Colon (tissue), 2 donors: ENCODE measurements at regions not wholly inside any gene's neighbourhood (a gene's known extent, or its start where the extent isn't known, plus 50 kb on each side); places are given as distances from the start of the nearest gene placed in this dataset.

Experiments
- FAIRE-seq: peaks from 2 replicates; lab custom pipeline; 2012; peaks lifted over from hg19 to GRCh38; lab: Jason Lieb, UNC
- donor health status: control.
- donor health status: control.

DNA sequence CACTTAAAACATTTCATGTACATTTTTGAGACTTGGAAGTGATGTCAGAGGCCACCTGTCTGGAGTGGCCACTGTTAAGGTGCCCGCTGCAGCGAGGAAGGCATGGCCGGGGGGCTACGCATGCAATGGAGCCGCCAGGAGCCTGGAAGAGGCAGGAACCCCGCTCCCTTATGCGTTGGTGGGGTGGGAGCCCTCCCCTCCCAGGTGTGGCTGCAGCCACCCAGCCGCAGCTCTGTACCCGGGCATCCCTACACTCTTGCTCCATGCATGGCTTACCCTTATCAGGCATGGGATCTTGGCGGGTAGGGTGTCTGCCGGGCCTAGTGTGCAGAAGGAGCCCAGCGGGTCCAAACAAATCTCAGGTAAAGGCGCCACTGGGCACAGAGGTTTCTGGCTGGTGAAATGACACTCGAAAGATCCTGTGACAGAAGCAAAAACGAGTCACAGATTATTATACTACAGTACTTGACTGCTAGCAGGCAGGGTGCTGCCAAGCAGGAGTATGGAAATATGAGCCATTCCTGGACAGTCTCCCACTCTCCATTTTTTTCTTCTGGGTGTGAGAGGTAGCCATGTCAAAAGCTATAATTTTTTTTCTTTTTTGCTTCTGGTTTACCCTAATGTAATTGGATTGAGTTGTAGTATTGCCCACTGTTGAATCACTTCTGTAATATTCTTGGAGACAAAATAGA lies 1606.3 kb upstream of the MIR17HG start:
- no peak for FAIRE-seq

DNA sequence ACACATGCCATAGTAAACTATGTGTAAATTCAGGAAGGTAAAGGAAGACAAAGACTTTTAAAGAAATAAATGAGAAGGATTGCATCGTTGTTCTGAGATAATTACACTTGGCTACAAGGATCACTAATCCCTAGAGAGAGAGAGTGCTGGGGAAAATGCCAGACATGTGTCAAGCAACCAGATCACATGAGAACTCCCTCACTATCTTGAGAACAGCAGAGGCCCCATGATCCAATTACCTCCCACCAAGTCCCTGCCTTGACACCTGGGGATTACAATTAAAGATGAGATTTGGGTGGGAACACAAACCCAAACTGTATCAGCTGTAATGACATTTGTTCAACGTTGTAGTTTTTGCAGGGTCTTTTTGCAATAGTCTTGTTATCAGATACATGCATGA lies 1600.9 kb upstream of the MIR17HG start:
- no peak for FAIRE-seq

DNA sequence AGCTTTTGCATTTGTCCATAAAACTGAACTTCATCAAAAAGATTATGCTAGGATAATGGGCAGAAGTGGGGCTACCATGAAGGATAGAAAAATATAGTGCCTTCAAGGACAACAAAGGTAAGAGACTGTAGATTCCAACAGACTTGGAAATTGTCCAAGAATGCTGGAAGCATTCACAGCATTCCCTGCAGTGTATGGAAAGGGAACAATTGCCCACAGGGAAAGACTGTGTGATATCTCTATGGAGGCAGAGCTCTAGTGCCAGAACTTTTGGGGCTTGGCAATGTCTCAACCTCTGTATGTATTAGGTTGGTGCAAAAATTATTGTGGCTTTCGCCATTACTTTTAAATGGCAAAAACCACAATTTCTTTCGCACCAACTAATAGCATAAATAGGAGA lies 1598.8 kb upstream of the MIR17HG start:
- no peak for FAIRE-seq

DNA sequence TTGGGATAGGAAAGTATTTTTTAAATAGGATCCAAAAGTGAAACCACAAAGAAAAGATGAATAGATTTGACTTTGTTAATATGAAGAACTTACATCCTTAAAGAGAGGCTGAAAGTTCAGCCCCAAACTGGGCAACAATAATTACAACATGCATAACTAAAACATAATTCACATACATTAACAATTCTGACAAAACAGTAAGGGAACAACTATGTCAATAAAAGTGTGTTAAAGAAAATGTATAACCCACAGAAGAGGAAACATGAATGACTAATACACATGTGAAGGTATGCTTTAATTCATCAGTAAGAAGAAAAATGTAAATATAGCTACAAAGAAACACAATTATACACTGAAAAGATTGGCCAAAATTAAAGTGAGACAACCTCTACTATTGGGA lies 1597.6 kb upstream of the MIR17HG start:
- FAIRE-seq: no peak

DNA sequence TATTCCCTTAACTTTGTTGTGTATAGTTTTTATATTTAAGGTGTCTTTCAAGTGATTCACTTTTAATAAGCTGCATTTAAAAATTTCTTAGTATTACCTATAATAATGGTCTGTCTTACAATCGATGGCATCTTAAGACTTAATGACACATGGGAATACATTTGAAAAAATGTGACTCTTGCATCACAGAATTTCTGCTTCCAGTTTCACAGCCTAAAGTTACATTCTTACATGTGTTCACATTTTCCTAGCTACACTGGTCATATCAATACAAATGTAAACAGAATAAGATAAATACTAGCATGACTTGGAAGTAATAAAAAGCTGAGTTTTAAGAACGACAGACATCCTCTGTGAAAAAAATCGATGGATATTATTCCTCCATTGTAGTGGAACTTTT lies 1597.1 kb upstream of the MIR17HG start:
- FAIRE-seq: no peak

DNA sequence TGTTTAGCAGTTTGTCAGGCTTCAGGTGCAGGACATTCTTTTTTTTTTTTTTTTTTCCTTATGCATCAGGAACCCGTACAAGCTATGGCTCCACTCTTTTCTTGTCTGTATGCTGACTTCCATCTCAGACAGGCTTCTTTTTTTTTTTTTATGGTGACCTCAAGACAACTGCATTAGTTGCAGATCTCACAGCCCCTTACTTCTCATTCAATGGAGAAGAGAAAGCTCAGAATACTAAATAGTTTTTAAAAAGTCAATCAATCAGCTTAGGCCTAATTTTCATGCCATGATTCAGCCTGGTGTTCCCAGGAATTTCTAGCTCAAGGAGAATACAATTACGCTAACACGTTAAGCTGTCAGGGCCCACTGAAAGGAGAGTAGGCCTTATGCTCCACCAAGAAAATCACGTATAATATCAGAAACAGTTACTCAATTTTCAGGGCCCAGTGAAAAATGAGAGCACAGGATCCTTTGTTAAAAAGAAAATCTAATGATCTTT lies 1596.0 kb upstream of the MIR17HG start:
- FAIRE-seq: no peak

DNA sequence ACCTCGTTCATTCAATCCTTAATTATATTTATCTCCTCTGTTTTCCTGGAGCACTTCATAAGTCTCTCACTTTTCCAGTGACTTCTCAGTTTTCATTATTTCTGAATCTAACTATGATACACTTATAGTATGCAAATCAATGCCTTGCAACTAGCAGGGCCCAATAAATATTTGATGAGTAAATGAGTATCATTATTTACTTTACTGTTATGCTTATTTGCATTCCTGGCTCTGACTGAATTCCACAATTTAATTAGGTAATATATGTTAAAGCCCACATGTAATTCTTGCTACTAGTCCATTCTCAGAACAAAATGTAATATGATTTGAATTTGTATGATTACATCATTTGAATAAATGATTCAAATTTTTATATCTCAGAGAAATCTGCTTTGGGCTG lies 1595.1 kb upstream of the MIR17HG start:
- FAIRE-seq: no peak

DNA sequence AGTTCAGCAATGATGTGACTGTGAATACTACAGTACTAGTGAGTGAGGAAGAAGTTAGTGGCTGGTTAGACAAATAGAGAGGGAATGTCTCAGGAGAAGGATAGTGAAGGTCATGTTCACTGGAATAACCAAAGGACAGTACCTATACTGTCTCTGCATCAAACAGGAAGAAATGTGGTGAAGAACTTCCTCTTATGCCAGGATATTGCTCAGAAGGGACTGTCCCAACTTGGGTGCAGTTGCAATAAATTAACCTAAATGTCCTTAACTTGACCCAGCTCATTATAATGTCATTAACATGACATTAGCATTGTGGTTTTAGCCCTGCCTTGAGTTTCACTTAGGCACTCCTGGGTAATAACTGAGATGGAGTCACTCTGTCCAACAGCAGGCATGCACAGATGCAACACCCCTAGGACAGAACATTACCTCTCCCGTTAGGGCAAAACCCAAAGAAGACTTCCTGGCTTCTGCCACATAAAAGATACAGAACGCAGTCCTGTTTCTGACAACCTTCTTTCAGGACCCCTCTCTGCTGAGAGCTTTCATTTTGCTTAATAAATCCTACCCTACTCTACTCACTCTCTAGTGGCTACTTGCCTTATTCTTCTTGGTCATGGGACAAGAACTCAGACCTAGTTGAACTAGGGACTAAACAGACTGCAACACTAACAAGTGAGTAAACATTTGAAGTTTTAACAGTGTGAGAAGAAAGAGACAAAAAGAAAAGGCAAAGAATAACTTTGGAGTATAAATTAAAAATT lies 1591.6 kb upstream of the MIR17HG start:
- no peak for FAIRE-seq

DNA sequence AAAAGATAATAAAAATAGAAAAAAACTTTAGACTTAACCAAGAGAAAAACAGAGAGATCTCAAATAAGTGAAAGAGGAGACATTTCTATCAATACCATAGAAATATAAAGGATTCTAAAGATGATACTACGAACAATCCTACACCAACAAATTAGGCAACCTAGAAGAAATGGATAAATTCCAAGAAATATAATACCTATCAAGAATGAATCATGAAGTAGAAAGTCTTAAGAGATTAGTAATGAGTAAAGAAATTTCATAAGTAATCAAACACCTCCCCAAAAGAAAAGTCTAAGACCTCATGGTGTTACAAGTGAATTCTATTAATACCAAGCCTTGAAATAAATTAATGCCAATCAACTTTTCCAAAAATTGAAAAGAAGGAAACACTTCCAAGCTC lies 1584.5 kb upstream of the MIR17HG start:
- FAIRE-seq: no peak

DNA sequence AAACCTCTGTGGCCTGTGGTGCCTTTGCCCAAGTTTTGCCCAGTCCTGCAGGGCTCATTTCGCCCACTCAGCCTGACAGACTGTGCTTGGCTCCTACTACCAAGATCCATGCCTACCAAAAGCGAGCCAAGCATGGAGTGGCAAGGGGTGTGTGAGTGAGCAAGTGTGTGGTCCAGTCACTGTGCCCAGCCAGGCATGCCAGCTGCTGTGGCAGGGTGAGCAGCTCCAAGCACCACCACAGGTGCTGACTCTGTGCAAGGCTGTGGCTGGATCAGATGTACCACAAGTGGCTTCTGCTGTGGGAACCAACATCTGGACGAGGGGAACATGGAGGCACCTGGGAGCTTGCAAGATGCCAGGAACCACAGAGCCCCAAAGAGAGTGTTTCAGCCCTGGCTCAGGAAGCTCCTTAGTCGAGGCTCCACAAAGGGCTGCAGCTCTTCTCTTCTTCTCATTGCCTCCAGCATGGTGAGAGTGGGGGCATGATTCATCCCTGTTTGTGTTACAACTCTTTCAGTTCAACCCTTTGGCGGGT lies 1564.2 kb upstream of the MIR17HG start:
- FAIRE-seq: no peak

DNA sequence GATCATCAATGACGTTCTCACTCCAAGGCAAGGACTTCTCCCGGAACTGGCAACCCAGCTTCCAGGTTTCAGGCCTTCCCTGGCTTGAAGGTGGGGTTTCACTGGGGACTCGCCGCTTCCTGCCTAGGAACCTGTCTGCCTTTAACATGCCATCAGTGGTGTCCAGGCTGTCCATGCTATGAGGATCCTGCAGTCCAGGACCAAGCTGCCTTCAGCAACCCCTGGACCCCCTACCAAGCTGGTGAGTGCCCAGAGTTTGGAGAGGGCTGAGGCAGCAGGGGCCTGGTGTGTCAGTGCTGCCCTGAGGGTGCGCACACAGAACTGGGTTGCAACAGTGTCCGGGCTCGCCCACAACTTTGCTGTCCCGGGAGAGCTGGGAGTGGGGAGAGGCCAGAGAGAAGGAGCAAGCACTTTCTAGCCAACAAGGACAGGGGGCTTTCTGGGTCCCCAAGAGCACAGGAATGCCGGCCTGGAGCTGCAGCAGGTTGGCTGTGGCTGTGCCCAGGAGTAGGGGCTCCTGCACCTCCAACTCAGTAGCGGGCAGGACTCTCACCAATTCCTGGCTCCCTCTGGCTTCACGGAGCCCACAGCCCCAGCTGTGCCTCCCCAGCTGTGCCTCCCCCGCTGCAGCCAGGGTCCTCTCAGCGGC lies 1563.2 kb upstream of the MIR17HG start:
- FAIRE-seq: no peak

DNA sequence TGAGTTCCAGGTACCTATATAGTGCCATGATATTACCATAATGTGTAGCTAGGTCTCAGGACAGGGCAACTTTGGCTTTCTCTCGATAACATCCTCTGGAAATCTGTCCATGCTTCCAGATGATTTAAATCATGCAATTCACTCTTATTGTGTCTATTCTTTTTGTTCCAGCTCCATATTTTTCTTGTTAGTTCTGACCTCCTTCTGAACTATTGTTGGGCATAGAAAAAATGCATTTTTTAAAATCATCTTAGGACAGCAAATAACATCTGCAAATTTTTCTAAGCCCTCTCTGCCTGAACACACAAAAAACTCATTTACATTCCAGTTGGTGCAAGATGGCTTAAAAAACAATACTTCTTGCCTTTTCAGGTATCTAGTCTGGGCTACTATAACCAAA lies 1561.0 kb upstream of the MIR17HG start:
- FAIRE-seq: no peak

DNA sequence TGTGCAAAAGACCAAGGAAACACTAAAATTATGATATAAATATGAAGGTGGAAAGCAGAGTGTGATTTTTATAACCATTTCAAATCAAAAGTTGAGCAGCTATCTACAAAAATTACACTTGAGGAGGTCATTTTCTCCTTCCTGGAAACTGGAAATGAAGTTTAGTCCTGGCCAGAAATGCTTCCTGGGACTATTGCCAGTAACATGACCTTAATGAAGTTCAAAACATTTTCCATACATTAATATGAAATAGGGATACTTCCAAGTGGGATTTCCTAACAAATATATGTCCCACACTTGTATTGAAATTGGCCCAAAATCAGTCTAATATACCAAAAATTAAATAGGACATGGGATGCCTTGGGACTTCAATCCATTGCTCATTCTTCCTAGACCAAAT lies 1556.8 kb upstream of the MIR17HG start:
- FAIRE-seq: no peak

DNA sequence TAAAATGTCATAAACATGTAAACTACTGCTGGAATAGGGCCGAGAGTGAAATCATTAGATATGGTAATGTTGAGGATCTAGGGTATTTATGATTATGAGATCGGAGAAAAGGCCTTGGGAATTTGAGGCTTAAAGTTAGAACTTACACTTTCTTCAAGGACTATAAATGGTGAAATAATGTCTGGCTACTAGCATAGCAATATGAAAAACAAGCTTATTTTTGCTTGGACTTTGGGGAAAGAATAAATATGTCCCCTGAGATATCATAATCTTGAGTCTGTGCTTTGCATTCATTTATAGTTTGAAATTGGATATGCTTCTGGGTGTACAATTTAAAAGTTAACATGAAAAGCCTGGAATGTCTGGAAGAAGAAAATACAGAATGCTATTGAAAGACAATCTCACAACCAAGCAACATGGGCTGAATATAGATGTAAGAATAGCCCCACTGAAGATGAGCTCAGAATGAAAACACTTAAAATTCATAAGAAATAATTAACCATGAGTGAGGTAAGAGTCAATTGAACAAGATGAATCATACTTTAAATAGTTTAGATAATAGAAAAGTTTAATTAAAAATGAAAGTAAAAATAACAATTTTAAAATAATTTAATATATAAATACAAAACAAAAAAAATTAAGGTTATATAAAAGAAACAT lies 1555.4 kb upstream of the MIR17HG start:
- no peak for FAIRE-seq

DNA sequence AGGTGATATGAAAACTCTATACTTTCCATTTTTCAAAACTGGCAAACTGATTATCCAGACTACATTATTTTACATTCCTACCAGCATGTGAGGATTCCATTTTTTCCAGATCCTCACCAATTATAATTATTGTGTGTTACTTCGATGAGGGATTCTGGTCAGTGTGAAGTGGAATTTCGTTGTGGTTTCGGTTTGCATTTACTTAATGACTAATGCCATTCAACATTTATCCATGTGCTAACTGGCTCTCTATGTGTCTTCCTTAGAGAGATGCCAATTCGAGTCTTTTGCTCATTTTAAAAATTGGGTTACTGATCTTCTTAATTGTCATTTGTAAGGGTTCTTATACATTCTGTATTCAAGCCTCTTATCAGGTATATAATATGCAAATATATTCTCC lies 1551.3 kb upstream of the MIR17HG start:
- FAIRE-seq: no peak

DNA sequence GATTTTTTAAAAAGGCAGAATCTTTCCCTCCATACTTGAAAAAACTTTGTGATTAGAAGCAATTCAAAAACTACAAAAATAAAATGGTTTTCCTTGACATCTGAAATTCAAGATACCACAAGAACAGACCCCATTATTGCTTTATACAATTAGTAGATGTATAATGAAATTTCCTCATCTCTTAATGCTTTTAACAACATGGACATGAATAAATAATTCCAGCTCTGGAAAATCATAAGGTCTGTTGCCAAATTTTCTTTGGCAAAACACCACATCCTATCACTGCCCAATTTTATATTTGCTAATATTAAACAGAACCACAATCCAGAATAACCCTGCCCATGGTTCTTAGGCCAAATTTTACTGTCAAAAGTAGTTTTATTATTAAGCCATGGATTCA lies 1543.6 kb upstream of the MIR17HG start:
- FAIRE-seq: no peak

DNA sequence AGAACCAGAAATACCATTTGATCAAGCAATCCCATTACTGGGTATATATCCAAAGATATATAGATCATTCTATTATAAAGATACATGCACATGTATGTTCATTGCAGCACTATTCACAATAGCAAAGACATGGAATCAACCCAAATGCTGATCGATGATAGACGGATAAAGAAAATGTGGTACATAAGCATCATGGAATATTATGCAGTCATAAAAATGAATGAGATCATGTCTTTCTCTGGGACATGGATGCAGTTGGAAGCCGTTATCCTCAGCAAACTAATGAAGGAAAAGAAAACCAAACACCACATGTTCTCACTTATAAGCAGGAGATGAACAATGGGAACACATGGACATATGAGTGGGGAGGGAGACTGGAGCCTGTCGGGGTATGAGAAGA lies 1540.9 kb upstream of the MIR17HG start:
- FAIRE-seq: no peak

DNA sequence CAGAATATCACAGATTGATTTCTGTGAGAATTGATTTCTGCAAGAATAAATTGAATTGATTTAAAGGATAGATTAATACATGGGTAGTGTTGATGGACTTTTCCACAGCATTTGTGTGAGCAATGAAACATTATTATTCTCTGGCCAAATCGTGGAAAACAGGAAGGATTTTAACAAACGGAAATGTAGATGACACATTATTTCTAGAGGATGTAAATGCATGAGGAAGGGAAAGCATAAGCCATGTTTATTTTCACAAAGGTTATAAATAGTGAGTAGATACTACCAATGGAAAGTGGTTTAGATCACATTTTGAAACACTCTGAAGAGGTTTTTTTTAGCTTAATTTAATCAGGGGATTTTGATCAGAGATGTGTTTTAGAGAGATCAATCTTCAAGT lies 1534.6 kb upstream of the MIR17HG start:
- FAIRE-seq: no peak

DNA sequence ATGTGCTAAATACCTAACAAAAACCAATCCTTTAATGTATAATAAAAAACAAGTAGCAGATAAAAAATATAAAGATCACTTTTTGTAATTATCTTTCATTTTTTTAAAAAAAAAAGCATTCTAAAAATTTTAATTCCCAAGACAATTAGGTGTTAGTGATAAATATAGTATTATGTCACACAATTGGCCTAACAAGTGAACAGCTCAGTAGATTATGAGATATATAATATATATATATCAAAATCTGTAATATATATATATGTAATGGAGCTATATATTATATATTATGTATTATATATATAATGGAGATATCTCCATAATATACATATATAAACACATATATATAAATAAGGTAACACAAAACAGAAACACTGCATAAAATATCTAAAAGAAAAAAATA lies 1531.1 kb upstream of the MIR17HG start:
- no peak for FAIRE-seq

DNA sequence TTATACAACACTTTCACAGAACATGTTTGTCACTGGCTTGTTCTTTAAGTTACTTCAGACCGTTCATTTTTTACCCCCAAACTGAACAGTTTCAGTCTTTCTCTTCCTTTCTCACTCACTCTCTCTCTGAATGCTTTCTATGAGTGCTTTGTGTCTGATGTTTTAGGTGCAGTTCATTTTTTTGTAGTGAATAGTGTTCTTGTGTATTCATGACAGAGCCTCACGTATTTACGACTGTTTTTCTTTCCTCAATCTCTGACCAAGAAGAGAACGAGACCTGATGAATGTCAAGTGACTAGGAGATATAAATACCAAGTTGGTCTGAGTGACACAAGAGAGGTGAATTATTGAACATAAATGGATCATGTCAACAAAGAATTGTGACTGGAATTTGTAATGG lies 1525.0 kb upstream of the MIR17HG start:
- no peak for FAIRE-seq

DNA sequence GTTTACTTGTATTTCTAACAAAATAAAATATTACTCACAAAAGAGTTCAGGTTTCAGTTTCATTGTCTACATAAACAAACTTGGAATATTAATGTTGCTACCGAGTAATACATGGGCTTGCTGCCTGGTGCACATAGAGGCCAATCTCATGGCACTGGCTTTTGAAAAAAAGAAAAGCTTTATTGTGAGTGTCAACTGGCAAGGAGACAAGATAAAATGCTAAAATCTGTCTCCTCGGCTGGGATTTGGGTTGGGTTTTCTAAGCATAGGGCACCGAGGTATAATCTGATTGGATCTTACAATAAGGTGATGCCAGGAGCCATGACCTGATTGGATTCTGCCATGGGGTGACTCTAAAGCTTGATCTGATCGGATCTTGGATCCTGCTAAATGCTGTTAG lies 1519.9 kb upstream of the MIR17HG start:
- no peak for FAIRE-seq

DNA sequence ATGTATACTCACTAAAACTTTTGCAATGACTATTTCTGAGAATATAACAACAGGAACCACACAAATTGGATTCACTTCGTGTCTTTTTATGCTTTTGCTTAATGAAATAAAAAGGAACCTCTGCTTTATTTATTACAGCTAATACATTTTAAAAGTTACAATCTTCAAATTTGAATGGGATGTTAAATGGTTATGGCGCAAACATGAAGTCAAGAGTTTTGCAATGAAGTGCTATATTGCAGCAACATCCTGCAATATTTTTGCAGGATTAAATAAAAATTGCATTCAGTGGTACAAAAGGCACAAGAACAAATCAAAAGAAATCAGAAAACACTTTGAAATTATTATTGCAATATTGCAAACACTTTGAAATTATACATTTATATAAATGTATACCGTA lies 1519.0 kb upstream of the MIR17HG start:
- FAIRE-seq: no peak

DNA sequence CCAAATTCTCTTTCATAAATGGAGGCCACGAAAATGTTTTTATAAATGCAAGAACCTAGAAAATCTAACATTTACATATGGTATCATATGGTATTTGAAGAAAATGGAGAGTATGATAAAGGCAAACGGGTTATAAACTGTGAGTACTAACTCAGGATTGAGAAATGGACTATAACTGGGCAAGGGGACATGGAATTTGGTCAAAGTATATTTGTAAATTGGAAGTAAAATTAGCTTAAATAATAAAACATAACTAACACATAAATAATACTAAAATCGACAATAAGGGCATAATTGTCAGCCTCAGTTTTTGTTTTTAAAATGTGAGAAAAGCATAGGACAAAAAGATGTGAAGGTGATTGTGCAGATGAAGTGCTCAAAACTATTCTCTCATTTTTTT lies 1516.3 kb upstream of the MIR17HG start:
- FAIRE-seq: no peak
